ENCODE measurements at regions not wholly inside any gene's neighbourhood (a gene's known extent, or its start where the extent isn't known, plus 50 kb on each side); places are given as distances from the start of the nearest gene placed in this dataset.

DNA sequence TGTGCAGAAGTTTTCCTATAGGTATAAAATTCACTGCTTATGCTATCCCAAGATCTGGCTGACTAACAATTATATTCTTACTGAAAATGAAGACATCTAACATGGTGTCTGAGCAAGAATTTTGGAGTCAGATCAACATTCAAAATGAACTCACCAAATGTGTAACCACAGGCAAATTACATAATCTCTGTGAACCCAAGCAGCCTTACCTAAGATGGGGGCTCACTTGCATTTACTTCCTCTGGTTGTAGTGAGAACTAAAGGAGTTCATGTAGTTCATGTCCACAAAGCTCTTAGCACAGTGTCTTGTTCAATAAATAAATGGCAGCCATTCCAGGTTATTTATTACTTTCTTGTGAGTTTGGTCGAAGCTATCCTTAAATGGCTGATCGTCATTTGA, 163.9 kb upstream of the LCORL start:
- Histone ChIP-seq H3K27me3 (ENCODE audit: low read length) (no peaks in the 10 kb centered on the region), H3K27ac (ENCODE audit: low read depth, low read length) (no peak overlapping the region), H3K36me3 (ENCODE audit: low read length) (no peaks in the 10 kb centered on the region), H2AFZ (ENCODE audit: low read depth, low read length, severe bottlenecking) (no peak overlapping the region), H3K79me2 (ENCODE audit: insufficient read depth, low read length) (no peaks in the 10 kb centered on the region), H3F3A (ENCODE audit: insufficient read depth) (no peaks in the 10 kb centered on the region), H3K4me2 (ENCODE audit: low read depth, low read length, poor library complexity, severe bottlenecking) (no peak overlapping the region), H3K9ac (ENCODE audit: low read length) (no peak overlapping the region), H3K9me2 (replicated peaks; ENCODE audit: insufficient read depth, low read length) (no peaks in the 10 kb centered on the region), H3K4me3 (ENCODE audit: insufficient read depth, low read length, poor library complexity, severe bottlenecking) (no peak overlapping the region), H4K20me1 (ENCODE audit: low read depth, low read length) (no peaks in the 10 kb centered on the region), H3K9me3 (ENCODE audit: insufficient read depth, low read length) (no peaks in the 10 kb centered on the region)
- TF ChIP-seq, protein P1, sequence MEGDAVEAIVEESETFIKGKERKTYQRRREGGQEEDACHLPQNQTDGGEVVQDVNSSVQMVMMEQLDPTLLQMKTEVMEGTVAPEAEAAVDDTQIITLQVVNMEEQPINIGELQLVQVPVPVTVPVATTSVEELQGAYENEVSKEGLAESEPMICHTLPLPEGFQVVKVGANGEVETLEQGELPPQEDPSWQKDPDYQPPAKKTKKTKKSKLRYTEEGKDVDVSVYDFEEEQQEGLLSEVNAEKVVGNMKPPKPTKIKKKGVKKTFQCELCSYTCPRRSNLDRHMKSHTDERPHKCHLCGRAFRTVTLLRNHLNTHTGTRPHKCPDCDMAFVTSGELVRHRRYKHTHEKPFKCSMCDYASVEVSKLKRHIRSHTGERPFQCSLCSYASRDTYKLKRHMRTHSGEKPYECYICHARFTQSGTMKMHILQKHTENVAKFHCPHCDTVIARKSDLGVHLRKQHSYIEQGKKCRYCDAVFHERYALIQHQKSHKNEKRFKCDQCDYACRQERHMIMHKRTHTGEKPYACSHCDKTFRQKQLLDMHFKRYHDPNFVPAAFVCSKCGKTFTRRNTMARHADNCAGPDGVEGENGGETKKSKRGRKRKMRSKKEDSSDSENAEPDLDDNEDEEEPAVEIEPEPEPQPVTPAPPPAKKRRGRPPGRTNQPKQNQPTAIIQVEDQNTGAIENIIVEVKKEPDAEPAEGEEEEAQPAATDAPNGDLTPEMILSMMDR (IDR thresholded peaks at IDR 0.05; ENCODE audit: insufficient read depth, low read length, poor library complexity, severe bottlenecking): no peak
- TF ChIP-seq EZH2phosphoT487 (conservative IDR thresholded peaks at IDR 0.05; ENCODE audit: low read length): no peak

DNA sequence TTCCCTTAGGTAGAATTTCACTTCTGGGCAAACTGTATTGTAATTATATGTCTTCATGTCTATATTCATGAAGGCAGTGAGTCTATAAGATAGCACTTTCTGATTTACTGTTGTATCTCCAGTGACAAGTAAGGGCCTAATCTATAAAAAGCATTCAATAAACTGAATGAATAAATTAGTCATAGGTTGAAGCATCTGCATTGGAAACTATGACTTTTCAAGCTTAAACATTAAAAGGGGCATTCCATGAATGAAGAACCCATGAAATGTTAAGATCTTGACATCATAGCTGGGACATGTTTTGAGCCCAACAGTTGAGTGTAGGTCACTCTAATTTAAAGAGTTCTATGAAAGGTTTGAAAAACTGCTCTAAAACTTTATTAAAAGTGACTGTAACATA, 159.3 kb upstream of the LCORL start:
- Histone ChIP-seq H3K27ac (ENCODE audit: low read depth, low read length) (no peak overlapping the region), H3K36me3 (ENCODE audit: low read length) (no peaks in the 10 kb centered on the region), H3K4me3 (ENCODE audit: insufficient read depth, low read length, poor library complexity, severe bottlenecking) (no peak overlapping the region), H3K4me2 (ENCODE audit: low read depth, low read length, poor library complexity, severe bottlenecking) (no peak overlapping the region), H3F3A (ENCODE audit: insufficient read depth) (no peaks in the 10 kb centered on the region), H3K9ac (ENCODE audit: low read length) (no peak overlapping the region), H3K79me2 (ENCODE audit: insufficient read depth, low read length) (no peaks in the 10 kb centered on the region), H3K27me3 (ENCODE audit: low read length) (no peaks in the 10 kb centered on the region), H3K9me2 (replicated peaks; ENCODE audit: insufficient read depth, low read length) (no peaks in the 10 kb centered on the region), H3K9me3 (ENCODE audit: insufficient read depth, low read length) (no peaks in the 10 kb centered on the region), H2AFZ (ENCODE audit: low read depth, low read length, severe bottlenecking) (no peak overlapping the region), H4K20me1 (ENCODE audit: low read depth, low read length) (no peaks in the 10 kb centered on the region)
- TF ChIP-seq, protein P1 (IDR thresholded peaks at IDR 0.05; ENCODE audit: insufficient read depth, low read length, poor library complexity, severe bottlenecking): no peak
- no peak for TF ChIP-seq EZH2phosphoT487 (conservative IDR thresholded peaks at IDR 0.05; ENCODE audit: low read length)

DNA sequence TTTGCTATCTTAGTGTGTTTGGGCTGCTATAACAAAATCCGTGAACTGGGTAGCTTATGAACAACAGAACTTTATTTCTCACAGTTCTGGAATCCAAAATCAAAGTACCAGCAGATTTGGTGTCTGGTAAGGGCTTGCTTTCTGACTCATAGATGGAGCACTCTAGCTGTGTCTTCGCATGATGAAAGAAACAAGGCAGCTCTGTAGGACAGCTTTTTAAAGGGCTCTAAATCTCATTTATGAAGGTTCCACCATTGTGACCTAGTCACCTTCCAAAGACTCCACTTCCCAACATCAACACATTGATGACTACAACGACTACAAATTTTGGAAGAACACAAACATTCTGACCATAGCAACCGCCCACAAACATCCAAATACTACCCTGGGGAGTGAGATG, 158.6 kb upstream of the LCORL start:
- no peaks in the 10 kb centered on the region for H4K20me1 ChIP-seq (ENCODE audit: low read depth, low read length)
- H2AFZ ChIP-seq (ENCODE audit: low read depth, low read length, severe bottlenecking): no peak overlapping the region
- H3K9me2 ChIP-seq (replicated peaks; ENCODE audit: insufficient read depth, low read length): no peaks in the 10 kb centered on the region
- no peak for TF ChIP-seq EZH2phosphoT487 (conservative IDR thresholded peaks at IDR 0.05; ENCODE audit: low read length)
- TF ChIP-seq, protein P1 (IDR thresholded peaks at IDR 0.05; ENCODE audit: insufficient read depth, low read length, poor library complexity, severe bottlenecking): no peak
- no peak overlapping the region for H3K4me2 ChIP-seq (ENCODE audit: low read depth, low read length, poor library complexity, severe bottlenecking)
- H3K36me3 ChIP-seq (ENCODE audit: low read length): no peaks in the 10 kb centered on the region
- H3K79me2 ChIP-seq (ENCODE audit: insufficient read depth, low read length): no peaks in the 10 kb centered on the region
- H3F3A ChIP-seq (ENCODE audit: insufficient read depth): no peaks in the 10 kb centered on the region
- H3K9me3 ChIP-seq (ENCODE audit: insufficient read depth, low read length): no peaks in the 10 kb centered on the region
- no peaks in the 10 kb centered on the region for H3K27me3 ChIP-seq (ENCODE audit: low read length)
- H3K4me3 ChIP-seq (ENCODE audit: insufficient read depth, low read length, poor library complexity, severe bottlenecking): no peak overlapping the region
- no peak overlapping the region for H3K27ac ChIP-seq (ENCODE audit: low read depth, low read length)
- no peak overlapping the region for H3K9ac ChIP-seq (ENCODE audit: low read length)

DNA sequence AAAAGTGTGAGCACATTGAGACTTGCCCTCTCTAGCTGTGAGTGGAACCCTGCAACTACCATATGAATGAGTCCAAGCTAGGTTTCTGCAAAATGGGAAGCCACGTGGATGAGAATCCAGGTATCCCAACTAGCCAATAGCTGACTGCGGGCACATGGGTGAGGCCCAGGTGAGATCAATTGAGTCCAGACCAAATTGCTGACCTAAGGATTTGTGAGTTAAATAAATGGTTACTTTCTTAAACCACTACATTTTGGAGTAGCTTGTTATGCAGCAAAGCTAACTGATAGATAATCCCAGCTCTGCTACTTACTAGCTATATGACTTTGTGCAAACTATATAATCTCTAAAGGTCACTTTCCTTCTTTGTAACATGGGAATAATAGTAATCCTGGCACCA, 150.3 kb upstream of the LCORL start:
- no peak overlapping the region for H3K9ac ChIP-seq (ENCODE audit: low read length)
- no peaks in the 10 kb centered on the region for H3F3A ChIP-seq (ENCODE audit: insufficient read depth)
- no peaks in the 10 kb centered on the region for H3K79me2 ChIP-seq (ENCODE audit: insufficient read depth, low read length)
- no peak overlapping the region for H3K27ac ChIP-seq (ENCODE audit: low read depth, low read length)
- H2AFZ ChIP-seq (ENCODE audit: low read depth, low read length, severe bottlenecking): no peak overlapping the region
- TF ChIP-seq, protein P1 (IDR thresholded peaks at IDR 0.05; ENCODE audit: insufficient read depth, low read length, poor library complexity, severe bottlenecking): no peak
- no peak for TF ChIP-seq EZH2phosphoT487 (conservative IDR thresholded peaks at IDR 0.05; ENCODE audit: low read length)
- no peaks in the 10 kb centered on the region for H3K9me3 ChIP-seq (ENCODE audit: insufficient read depth, low read length)
- H3K4me2 ChIP-seq (ENCODE audit: low read depth, low read length, poor library complexity, severe bottlenecking): no peak overlapping the region
- H3K9me2 ChIP-seq (replicated peaks; ENCODE audit: insufficient read depth, low read length): no peaks in the 10 kb centered on the region
- H3K36me3 ChIP-seq (ENCODE audit: low read length): no peaks in the 10 kb centered on the region
- no peaks in the 10 kb centered on the region for H3K27me3 ChIP-seq (ENCODE audit: low read length)
- H3K4me3 ChIP-seq (ENCODE audit: insufficient read depth, low read length, poor library complexity, severe bottlenecking): no peak overlapping the region
- no peaks in the 10 kb centered on the region for H4K20me1 ChIP-seq (ENCODE audit: low read depth, low read length)

All from SU-DHL-6 (cell line).